PC-9 (cell line): ENCODE measurements at regions not wholly inside any gene's neighbourhood (a gene's known extent, or its start where the extent isn't known, plus 50 kb on each side); places are given as distances from the start of the nearest gene placed in this dataset.

Experiments
- BruUV-seq: library from RNA; stranded (reverse); fragments of 400-500 nt; replicated peaks from 2 replicates; lab custom pipeline; 2021; lab: Mats Ljungman, UMichigan
- CTCF ChIA-PET: fragments of 300-600 bp; sonication (Branson Sonifier 250); formaldehyde crosslinking; loops from one replicate; lab custom pipeline; 2022; ENCODE audit warnings: antibody characterized with exemption; lab: Charles Lee
- POLR2A ChIA-PET: fragments of 300-600 bp; sonication (Branson Sonifier 250); formaldehyde crosslinking; loops from one replicate; lab custom pipeline; 2022; ENCODE audit warnings: antibody characterized with exemption; ENCODE audit not compliant: unreplicated experiment; lab: Charles Lee
- DNase-seq, 2 experiments: peaks; one replicate each; pipeline versions ENCODE4 v3.0.0 to v3.0.0-alpha.2; 2015 to 2022; ENCODE audit warnings: mixed read lengths in 1 of 2
- H2AFZ ChIP-seq: fragments of 200-600 bp; sonication (generic); 2 replicates; pipeline ENCODE4 v1.8.1; 2017; ENCODE audit warnings: antibody characterized with exemption
- H3F3A ChIP-seq: fragments of 200-600 bp; sonication (generic); 2 replicates; pipeline ENCODE4 v1.8.1; 2017; ENCODE audit warnings: antibody characterized with exemption, mild to moderate bottlenecking, low read depth; ENCODE audit not compliant: insufficient read depth
- H3K27ac ChIP-seq: fragments of 200-600 bp; sonication (generic); 2 replicates; pipeline ENCODE4 v1.6.1; 2016; ENCODE audit warnings: mixed run types
- H3K27me3 ChIP-seq: fragments of 200-600 bp; sonication (generic); 2 replicates; pipeline ENCODE4 v1.6.1; 2016; ENCODE audit warnings: low read depth, mixed run types; ENCODE audit not compliant: insufficient read depth
- H3K36me3 ChIP-seq: fragments of 200-600 bp; sonication (generic); 2 replicates; pipeline ENCODE4 v1.6.1; 2016; ENCODE audit warnings: low read depth, mixed run types
- H3K4me1 ChIP-seq: fragments of 200-600 bp; sonication (generic); replicated peaks from 2 replicates; pipeline ENCODE4 v1.6.1; 2016; ENCODE audit warnings: mixed run types; ENCODE audit not compliant: insufficient read depth
- H3K4me2 ChIP-seq: fragments of 200-600 bp; sonication (generic); 2 replicates; pipeline ENCODE4 v1.6.1; 2017; ENCODE audit warnings: mixed run types
- H3K4me3 ChIP-seq: fragments of 200-600 bp; sonication (generic); 2 replicates; pipeline ENCODE4 v1.6.1; 2016; ENCODE audit warnings: mixed run types
- H3K79me2 ChIP-seq: fragments of 200-600 bp; sonication (generic); 2 replicates; pipeline ENCODE4 v1.6.1; 2017; ENCODE audit warnings: low read depth, mixed run types
- H3K9me2 ChIP-seq: fragments of 200-600 bp; sonication (generic); 2 replicates; pipeline ENCODE4 v1.8.1; 2017; ENCODE audit warnings: mild to moderate bottlenecking; ENCODE audit not compliant: insufficient read depth
- H3K9me3 ChIP-seq: fragments of 200-600 bp; sonication (generic); 2 replicates; pipeline ENCODE4 v1.8.1; 2016; ENCODE audit warnings: low read depth; ENCODE audit not compliant: insufficient read depth
- H4K20me1 ChIP-seq: fragments of 200-600 bp; sonication (generic); 2 replicates; pipeline ENCODE4 v1.8.1; 2017; ENCODE audit not compliant: insufficient read depth
- EZH2 ChIP-seq: fragments of 200-600 bp; sonication (generic); IDR thresholded peaks from 2 replicates; pipeline ENCODE4 v1.8.0; 2017; ENCODE audit warnings: antibody characterized with exemption, low read depth
- intact Hi-C: fragments of 100-400 bp; cut with micrococcal nuclease; formaldehyde crosslinking; loops from one replicate; pipeline ENCODE4 v1.10.0; 2022; ENCODE audit not compliant: unreplicated experiment
- TF ChIP-seq, protein P1 (sequence below): fragments of 200-600 bp; sonication (generic); conservative IDR thresholded peaks from 2 replicates; pipeline ENCODE4 v1.6.1; 2017; ENCODE audit warnings: mixed run types, antibody characterized with exemption, mild to moderate bottlenecking, moderate library complexity

DNA sequence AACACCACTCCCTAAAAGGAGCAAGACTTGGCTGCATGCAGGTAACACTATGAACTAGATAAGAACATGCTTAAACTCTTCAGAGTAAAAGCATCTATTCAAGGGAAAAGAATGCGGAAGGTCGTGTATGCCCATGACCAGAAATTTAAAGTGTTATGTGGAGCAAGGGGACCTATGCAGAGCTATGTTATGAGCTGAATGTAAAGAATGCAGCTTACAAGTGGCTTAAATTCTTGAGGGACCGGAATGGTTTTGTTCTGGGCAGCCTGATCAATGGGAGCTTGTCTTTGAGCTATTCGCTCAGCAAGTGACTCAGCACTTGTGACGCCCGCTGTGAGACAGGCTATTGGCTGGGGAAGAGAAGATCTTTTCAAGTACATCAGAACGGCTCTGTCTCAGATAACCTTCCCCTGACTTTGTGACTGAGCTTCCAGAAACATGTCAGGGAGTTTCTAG is 367.5 kb upstream of the THBS1 start:
- no peaks in the 10 kb centered on the region for H3K9me2 ChIP-seq
- no peak overlapping the region for H2AFZ ChIP-seq
- H3K27ac ChIP-seq = peak overlapping the region; percentile 77
- H3F3A ChIP-seq = peaks cover 14% of the 10 kb centered on the region
- H3K36me3 ChIP-seq = no peaks in the 10 kb centered on the region
- peak overlapping the region; percentile 46 for H3K4me2 ChIP-seq
- BruUV-seq = no TSS peak
- ChIA-PET POLR2A (interaction anchor here (0.5 to 1.2 kb wide), 18 partner anchors 9 to 532 kb away, joined by 3 to 36 read pairs (median 6); partner anchors contain the start of gene THBS1), CTCF (interaction anchor here (0.6 to 1.3 kb wide), 3 partner anchors 17 to 367 kb away, joined by 3 to 5 read pairs (median 4); partner anchors contain the start of gene THBS1)
- DNase-seq = peak; percentile 85 to 97
- H3K79me2 ChIP-seq = no peaks in the 10 kb centered on the region
- peaks cover 16% of the 10 kb centered on the region for H3K4me1 ChIP-seq
- 0 out of 2 replicates have a peak overlapping the region, but pooled peaks have one; percentile 26 for H3K4me3 ChIP-seq
- H3K9me3 ChIP-seq = peaks cover 13% of the 10 kb centered on the region
- H3K27me3 ChIP-seq = no peaks in the 10 kb centered on the region
- TF ChIP-seq, protein P1, sequence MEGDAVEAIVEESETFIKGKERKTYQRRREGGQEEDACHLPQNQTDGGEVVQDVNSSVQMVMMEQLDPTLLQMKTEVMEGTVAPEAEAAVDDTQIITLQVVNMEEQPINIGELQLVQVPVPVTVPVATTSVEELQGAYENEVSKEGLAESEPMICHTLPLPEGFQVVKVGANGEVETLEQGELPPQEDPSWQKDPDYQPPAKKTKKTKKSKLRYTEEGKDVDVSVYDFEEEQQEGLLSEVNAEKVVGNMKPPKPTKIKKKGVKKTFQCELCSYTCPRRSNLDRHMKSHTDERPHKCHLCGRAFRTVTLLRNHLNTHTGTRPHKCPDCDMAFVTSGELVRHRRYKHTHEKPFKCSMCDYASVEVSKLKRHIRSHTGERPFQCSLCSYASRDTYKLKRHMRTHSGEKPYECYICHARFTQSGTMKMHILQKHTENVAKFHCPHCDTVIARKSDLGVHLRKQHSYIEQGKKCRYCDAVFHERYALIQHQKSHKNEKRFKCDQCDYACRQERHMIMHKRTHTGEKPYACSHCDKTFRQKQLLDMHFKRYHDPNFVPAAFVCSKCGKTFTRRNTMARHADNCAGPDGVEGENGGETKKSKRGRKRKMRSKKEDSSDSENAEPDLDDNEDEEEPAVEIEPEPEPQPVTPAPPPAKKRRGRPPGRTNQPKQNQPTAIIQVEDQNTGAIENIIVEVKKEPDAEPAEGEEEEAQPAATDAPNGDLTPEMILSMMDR = no peak
- TF ChIP-seq EZH2 = no peak
- H4K20me1 ChIP-seq = no peaks in the 10 kb centered on the region
- intact Hi-C loops = loop anchor here (1.0 kb wide), 4 partner anchors 17 to 367 kb away; no protein-coding TSS in a partner anchor

DNA sequence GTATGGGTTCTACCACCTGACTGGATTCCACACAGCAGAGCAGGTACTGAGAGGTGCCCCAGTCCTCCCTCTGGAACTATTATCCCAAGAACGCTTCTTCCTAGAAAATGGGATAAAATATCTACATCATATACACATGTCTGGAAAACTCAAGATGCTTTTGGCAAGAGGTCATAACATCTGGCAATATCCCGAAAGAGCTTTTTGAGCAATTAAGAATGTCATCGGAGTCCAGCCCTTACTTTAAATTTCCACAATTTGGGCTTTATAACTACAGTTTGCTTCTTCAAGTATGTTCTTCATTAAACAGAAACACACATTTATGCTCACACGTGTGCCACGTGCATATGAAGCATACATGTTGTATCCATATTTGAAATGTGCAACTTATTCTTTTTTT is 365.9 kb upstream of the THBS1 start:
- no peak for TF ChIP-seq EZH2
- TF ChIP-seq, protein P1 = no peak
- Histone ChIP-seq H2AFZ (no peak overlapping the region), H3K27me3 (no peaks in the 10 kb centered on the region), H3K4me3 (no peak overlapping the region), H3K9me2 (no peaks in the 10 kb centered on the region), H3K4me2 (no peak overlapping the region), H3K27ac (no peak overlapping the region), H3K36me3 (no peaks in the 10 kb centered on the region), H3K4me1 (peaks cover 16% of the 10 kb centered on the region), H3K9me3 (peaks cover 13% of the 10 kb centered on the region), H3F3A (peaks cover 14% of the 10 kb centered on the region), H4K20me1 (no peaks in the 10 kb centered on the region), H3K79me2 (no peaks in the 10 kb centered on the region)
- DNase-seq = no peak
- BruUV-seq = no TSS peak
- ChIA-PET POLR2A (no interaction called here), CTCF (no interaction called here)
- intact Hi-C loops = no loop called here

DNA sequence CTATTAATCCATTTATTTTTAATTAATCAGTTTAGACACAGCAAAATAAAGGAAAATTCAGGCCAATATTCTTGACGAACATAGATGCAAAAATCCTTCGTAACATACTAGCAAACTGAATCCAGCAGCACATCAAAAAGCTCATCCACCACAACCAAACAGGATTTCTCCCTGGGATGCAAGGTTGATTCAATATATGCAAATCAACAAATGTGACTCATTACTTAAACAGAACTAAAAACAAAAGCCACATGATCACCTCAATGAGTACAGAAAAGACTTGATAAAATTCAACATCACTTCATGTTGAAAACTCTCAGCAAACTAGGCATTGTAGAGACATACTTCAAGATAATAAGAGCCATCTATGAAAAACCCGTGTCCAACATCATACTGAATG is 364.1 kb upstream of the THBS1 start:
- BruUV-seq = no TSS peak

More for the DNA sequence above, 364.1 kb upstream of the THBS1 start:
- DNase-seq = no peak
- Histone ChIP-seq H4K20me1 (no peaks in the 10 kb centered on the region), H3F3A (peaks cover 14% of the 10 kb centered on the region), H3K27me3 (no peaks in the 10 kb centered on the region), H3K27ac (no peak overlapping the region), H3K9me3 (peaks cover 9% of the 10 kb centered on the region; the same call in 1 of the 2 replicates), H3K79me2 (no peaks in the 10 kb centered on the region), H3K4me1 (peaks cover 16% of the 10 kb centered on the region), H2AFZ (no peak overlapping the region), H3K36me3 (no peaks in the 10 kb centered on the region), H3K4me3 (no peak overlapping the region), H3K4me2 (no peak overlapping the region), H3K9me2 (no peaks in the 10 kb centered on the region)
- POLR2A ChIA-PET = no interaction called here
- CTCF ChIA-PET = no interaction called here
- TF ChIP-seq, protein P1 = no peak
- intact Hi-C loops = no loop called here
